ENCODE measurements at regions not wholly inside any gene's neighbourhood (a gene's known extent, or its start where the extent isn't known, plus 50 kb on each side); places are given as distances from the start of the nearest gene placed in this dataset.

- no peak overlapping the region for H3K4me3 Mint-ChIP-seq
- TF ChIP-seq AFF4 (CRISPR knock-in tag; IDR thresholded peaks at IDR 0.05; ENCODE audit: borderline replicate concordance) (no peak), USF2 (CRISPR knock-in tag; IDR thresholded peaks at IDR 0.05) (no peak), ZSCAN18 (CRISPR knock-in tag; IDR thresholded peaks at IDR 0.05) (no peak)
- peaks cover 9% of the 10 kb centered on the region for H3K4me1 Mint-ChIP-seq
- ATAC-seq: no peak
- no peaks in the 10 kb centered on the region for H3K27me3 Mint-ChIP-seq (ENCODE audit: low read depth)
- H3K9me3 Mint-ChIP-seq: peaks cover 27% of the 10 kb centered on the region
- H3K27ac Mint-ChIP-seq: no peak overlapping the region
- POLR2A ChIA-PET: no interaction called here
- no peak for DNase-seq (ENCODE audit: low spot score)
- CTCF ChIA-PET: interaction anchor here (1.2 to 3.0 kb wide), 4 partner anchors 12 to 479 kb away, joined by 3 to 21 read pairs (median 4); no protein-coding TSS in a partner anchor
- peaks cover 20% of the 10 kb centered on the region; the same call in 1 of the 2 replicates for H3K36me3 Mint-ChIP-seq
These were observed 58.6 kb downstream of the LIG4 start for GRCh38 chr13:108156749-108157148.

GRCh38 chr13:108155185-108156106, 59.9 kb downstream of the LIG4 start:
- ATAC-seq (peak; percentile 39; the same call in 1 of the 2 replicates), DNase-seq (ENCODE audit: low spot score) (peak; percentile 62)
- ChIA-PET CTCF (interaction anchor here (0.5 to 3.0 kb wide), 14 partner anchors 10 to 952 kb away, joined by 3 to 21 read pairs (median 4); no protein-coding TSS in a partner anchor), POLR2A (no interaction called here)
- Mint-ChIP-seq H3K36me3 (peaks cover 20% of the 10 kb centered on the region; the same call in 1 of the 2 replicates), H3K27me3 (ENCODE audit: low read depth) (no peaks in the 10 kb centered on the region), H3K4me1 (peaks cover 9% of the 10 kb centered on the region), H3K9me3 (peaks cover 32% of the 10 kb centered on the region), H3K27ac (no peak overlapping the region), H3K4me3 (no peak overlapping the region)
- TF ChIP-seq NFYB (CRISPR knock-in tag; conservative IDR thresholded peaks at IDR 0.05; ENCODE audit: low read depth) (no peak), FOXP4 (CRISPR knock-in tag; IDR thresholded peaks at IDR 0.05) (no peak), FOXJ3 (CRISPR knock-in tag; IDR thresholded peaks at IDR 0.05; ENCODE audit: borderline replicate concordance) (no peak), JAZF1 (CRISPR knock-in tag; IDR thresholded peaks at IDR 0.05) (no peak), PRDM15 (CRISPR knock-in tag; IDR thresholded peaks at IDR 0.05) (no peak), CTCF (IDR thresholded peaks at IDR 0.05) (peak; percentile 83), GTF2I (CRISPR knock-in tag; conservative IDR thresholded peaks at IDR 0.05) (peak; percentile 44; the same call in 1 of the 2 replicates)
